ENCODE measurements at regions not wholly inside any gene's neighbourhood (a gene's known extent, or its start where the extent isn't known, plus 50 kb on each side); places are given as distances from the start of the nearest gene placed in this dataset.

GRCh38 chr1:69315823-69316222 is 251.9 kb upstream of the LRRC7 start:
- ATAC-seq (ENCODE audit: poor library complexity): no peak
- CTCF ChIA-PET: no interaction called here

DNA sequence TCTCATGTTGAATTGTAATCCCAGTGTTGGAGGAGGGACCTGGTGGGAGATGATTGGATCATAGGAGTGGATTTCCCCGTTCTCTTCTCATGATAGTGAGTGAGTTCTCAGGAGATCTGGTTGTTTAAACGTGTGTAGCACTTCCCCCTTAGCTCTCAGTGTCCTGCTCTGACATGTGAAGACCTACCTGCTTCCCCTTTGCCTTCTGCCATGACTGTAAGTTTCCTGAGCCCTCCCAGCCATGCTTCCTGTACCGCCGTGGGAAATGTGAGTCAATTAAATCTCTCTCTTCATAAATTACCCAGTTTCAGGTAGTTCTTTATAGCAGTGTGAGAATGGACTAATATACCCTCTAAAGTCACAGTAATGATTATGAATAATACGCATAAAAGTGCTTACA is 248.4 kb upstream of the LRRC7 start:
- TF ChIP-seq, protein P1, sequence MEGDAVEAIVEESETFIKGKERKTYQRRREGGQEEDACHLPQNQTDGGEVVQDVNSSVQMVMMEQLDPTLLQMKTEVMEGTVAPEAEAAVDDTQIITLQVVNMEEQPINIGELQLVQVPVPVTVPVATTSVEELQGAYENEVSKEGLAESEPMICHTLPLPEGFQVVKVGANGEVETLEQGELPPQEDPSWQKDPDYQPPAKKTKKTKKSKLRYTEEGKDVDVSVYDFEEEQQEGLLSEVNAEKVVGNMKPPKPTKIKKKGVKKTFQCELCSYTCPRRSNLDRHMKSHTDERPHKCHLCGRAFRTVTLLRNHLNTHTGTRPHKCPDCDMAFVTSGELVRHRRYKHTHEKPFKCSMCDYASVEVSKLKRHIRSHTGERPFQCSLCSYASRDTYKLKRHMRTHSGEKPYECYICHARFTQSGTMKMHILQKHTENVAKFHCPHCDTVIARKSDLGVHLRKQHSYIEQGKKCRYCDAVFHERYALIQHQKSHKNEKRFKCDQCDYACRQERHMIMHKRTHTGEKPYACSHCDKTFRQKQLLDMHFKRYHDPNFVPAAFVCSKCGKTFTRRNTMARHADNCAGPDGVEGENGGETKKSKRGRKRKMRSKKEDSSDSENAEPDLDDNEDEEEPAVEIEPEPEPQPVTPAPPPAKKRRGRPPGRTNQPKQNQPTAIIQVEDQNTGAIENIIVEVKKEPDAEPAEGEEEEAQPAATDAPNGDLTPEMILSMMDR (IDR thresholded peaks at IDR 0.05): no peak
- Histone ChIP-seq H3K27me3 (ENCODE audit: control insufficient read depth in 1 of 2, insufficient read depth in 2 of 2, low read length in 2 of 2) (no peaks in the 10 kb centered on the region), H3K36me3 (ENCODE audit: insufficient read depth, low read length) (no peaks in the 10 kb centered on the region), H3K4me1 (ENCODE audit: insufficient read depth, low read length) (no peaks in the 10 kb centered on the region), H3K4me3 (ENCODE audit: low read length) (no peak overlapping the region), H3K9me3 (ENCODE audit: control insufficient read depth in 1 of 2, insufficient read depth in 1 of 2, low read length in 2 of 2) (peaks cover 0 to 21% of the 10 kb centered on the region in 2 experiments), H3K27ac (ENCODE audit: low read depth in 1 of 2, low read length in 2 of 2) (no peak overlapping the region)
- intact Hi-C loops (cut with DNase I, micrococcal nuclease): no loop called here
- no peak overlapping the region for H3K4me3 Mint-ChIP-seq
- ATAC-seq (ENCODE audit: poor library complexity): no peak
- no peaks in the 10 kb centered on the region for H3K4me1 Mint-ChIP-seq (ENCODE audit: low read depth)
- no peak for DNase-seq
- H3K27ac Mint-ChIP-seq: no peak overlapping the region
- ChIA-PET POLR2A (no interaction called here), CTCF (no interaction called here)
- no peaks in the 10 kb centered on the region for H3K36me3 Mint-ChIP-seq (ENCODE audit: low read depth)
- H3K27me3 Mint-ChIP-seq: no peaks in the 10 kb centered on the region
- H3K9me3 Mint-ChIP-seq: peaks cover 10% of the 10 kb centered on the region

More at GRCh38 chr1:69315823-69316222, 251.9 kb upstream of the LRRC7 start:
- Histone ChIP-seq H3K36me3 (ENCODE audit: insufficient read depth, low read length) (no peaks in the 10 kb centered on the region), H3K4me3 (ENCODE audit: low read length) (no peak overlapping the region), H3K4me1 (ENCODE audit: insufficient read depth, low read length) (no peaks in the 10 kb centered on the region), H3K9me3 (ENCODE audit: control insufficient read depth in 1 of 2, insufficient read depth in 1 of 2, low read length in 2 of 2) (peaks cover 0 to 33% of the 10 kb centered on the region in 2 experiments), H3K27ac (ENCODE audit: low read depth in 1 of 2, low read length in 2 of 2) (no peak overlapping the region), H3K27me3 (ENCODE audit: control insufficient read depth in 1 of 2, insufficient read depth in 2 of 2, low read length in 2 of 2) (no peaks in the 10 kb centered on the region)
- H3K36me3 Mint-ChIP-seq (ENCODE audit: low read depth): no peaks in the 10 kb centered on the region
- no peak overlapping the region for H3K27ac Mint-ChIP-seq
- peaks cover 14% of the 10 kb centered on the region for H3K9me3 Mint-ChIP-seq
- H3K27me3 Mint-ChIP-seq: no peaks in the 10 kb centered on the region
- no peak for DNase-seq
- H3K4me1 Mint-ChIP-seq (ENCODE audit: low read depth): no peaks in the 10 kb centered on the region
- TF ChIP-seq, protein P1 (IDR thresholded peaks at IDR 0.05): no peak
- intact Hi-C loops (cut with DNase I, micrococcal nuclease): no loop called here
- POLR2A ChIA-PET: no interaction called here
- H3K4me3 Mint-ChIP-seq: no peak overlapping the region

- TF ChIP-seq, protein P1 (IDR thresholded peaks at IDR 0.05): no peak
- H3K27ac Mint-ChIP-seq: no peak overlapping the region
- no peak overlapping the region for H3K27ac ChIP-seq (ENCODE audit: low read depth in 1 of 2, low read length in 2 of 2)
These were observed 246.9 kb upstream of the LRRC7 start for GRCh38 chr1:69320757-69321211.

More at GRCh38 chr1:69320757-69321211, 246.9 kb upstream of the LRRC7 start:
- DNase-seq (no peak), ATAC-seq (ENCODE audit: poor library complexity) (no peak)
- Mint-ChIP-seq H3K36me3 (ENCODE audit: low read depth) (no peaks in the 10 kb centered on the region), H3K4me3 (no peak overlapping the region), H3K4me1 (ENCODE audit: low read depth) (no peaks in the 10 kb centered on the region), H3K9me3 (peaks cover 7% of the 10 kb centered on the region), H3K27me3 (no peaks in the 10 kb centered on the region)
- ChIA-PET POLR2A (no interaction called here), CTCF (no interaction called here)
- no peaks in the 10 kb centered on the region for H3K27me3 ChIP-seq (ENCODE audit: control insufficient read depth in 1 of 2, insufficient read depth in 2 of 2, low read length in 2 of 2)
- peaks cover 0 to 8% of the 10 kb centered on the region in 2 experiments for H3K9me3 ChIP-seq (ENCODE audit: control insufficient read depth in 1 of 2, insufficient read depth in 1 of 2, low read length in 2 of 2)
- intact Hi-C loops (cut with DNase I, micrococcal nuclease): no loop called here
- H3K36me3 ChIP-seq (ENCODE audit: insufficient read depth, low read length): no peaks in the 10 kb centered on the region
- H3K4me3 ChIP-seq (ENCODE audit: low read length): no peak overlapping the region
- no peaks in the 10 kb centered on the region for H3K4me1 ChIP-seq (ENCODE audit: insufficient read depth, low read length)
